GM19099 (cell line): ENCODE measurements at regions not wholly inside any gene's neighbourhood (a gene's known extent, or its start where the extent isn't known, plus 50 kb on each side); places are given as distances from the start of the nearest gene placed in this dataset.

Source experiments
- POLR2A ChIP-seq: IDR thresholded peaks from 3 replicates; pipeline ENCODE4 v1.6.1; 2011; ENCODE audit warnings: low read depth; ENCODE audit not compliant: insufficient read length; ENCODE audit errors: extremely low read depth

GRCh38 chr10:44199267-44199666, 185.6 kb downstream of the CXCL12 start:
- no peak for TF ChIP-seq POLR2A

DNA sequence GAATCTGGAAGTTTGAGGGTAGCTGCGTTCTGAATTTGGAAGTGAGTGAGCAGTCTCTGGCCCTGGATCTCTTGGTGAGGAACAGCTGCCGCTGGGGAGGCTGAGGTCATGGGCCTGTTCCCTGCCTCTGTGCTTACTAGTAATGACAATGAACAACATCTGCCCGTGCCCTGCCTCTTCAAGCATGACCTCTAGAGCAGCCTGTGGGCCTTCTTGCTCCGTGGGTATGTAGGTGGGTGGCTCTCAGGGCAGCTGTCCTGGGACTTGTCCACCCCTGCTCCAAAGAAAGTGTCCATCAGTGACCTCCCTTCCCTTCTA, 186.2 kb downstream of the CXCL12 start:
- TF ChIP-seq POLR2A: no peak

DNA sequence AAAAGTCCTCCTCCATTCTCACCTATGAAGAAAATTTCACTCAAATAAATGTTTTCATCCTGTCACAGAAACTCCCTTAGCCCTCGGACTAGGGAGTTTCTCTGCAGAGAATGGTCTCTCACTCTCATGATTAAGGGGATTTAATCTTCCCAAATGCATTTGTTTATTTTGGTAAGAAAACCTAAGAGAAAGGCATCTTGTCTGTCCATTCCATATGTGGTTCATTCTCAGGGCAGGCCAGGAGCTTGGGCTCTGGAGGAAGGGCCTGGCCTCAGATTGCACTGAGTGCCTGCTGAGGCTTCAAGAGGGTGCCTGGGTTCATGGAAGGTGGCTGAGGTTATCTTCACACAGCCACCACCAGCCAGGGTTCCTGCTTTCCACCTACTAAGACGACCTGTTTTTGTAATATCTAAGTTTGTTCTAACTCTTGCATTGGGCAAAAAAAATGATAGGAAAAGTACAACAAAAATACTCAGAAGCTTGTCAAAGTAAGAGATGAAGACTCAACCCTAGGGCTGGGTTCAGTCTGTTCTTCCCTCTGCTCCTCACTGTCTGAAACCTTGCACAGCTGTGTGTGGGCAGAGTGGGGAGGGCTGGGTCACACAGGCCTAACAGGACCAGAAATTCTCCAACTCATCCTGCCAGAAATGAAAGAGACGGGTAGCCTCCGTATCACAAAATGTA, 186.7 kb downstream of the CXCL12 start:
- TF ChIP-seq POLR2A: no peak

- TF ChIP-seq POLR2A: no peak
These were observed 187.3 kb downstream of the CXCL12 start for GRCh38 chr10:44197646-44198045.

GRCh38 chr10:44196336-44196735, 188.6 kb downstream of the CXCL12 start:
- TF ChIP-seq POLR2A: no peak

DNA sequence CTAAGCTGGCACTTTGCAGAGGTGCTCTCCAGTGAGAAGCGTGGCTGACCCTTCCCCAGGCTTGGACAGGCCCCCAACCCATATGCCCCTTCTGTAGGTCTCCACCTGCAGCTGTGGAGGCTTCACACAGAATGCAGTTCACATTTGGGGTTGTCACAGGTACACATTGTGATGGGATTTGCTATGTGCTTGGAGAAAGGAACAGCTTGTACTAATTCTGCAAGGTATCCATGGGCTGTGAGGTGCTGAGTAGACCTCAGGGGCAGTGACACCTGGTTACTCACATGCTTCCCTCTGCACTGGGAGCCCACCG, 188.9 kb downstream of the CXCL12 start:
- TF ChIP-seq POLR2A: no peak

DNA sequence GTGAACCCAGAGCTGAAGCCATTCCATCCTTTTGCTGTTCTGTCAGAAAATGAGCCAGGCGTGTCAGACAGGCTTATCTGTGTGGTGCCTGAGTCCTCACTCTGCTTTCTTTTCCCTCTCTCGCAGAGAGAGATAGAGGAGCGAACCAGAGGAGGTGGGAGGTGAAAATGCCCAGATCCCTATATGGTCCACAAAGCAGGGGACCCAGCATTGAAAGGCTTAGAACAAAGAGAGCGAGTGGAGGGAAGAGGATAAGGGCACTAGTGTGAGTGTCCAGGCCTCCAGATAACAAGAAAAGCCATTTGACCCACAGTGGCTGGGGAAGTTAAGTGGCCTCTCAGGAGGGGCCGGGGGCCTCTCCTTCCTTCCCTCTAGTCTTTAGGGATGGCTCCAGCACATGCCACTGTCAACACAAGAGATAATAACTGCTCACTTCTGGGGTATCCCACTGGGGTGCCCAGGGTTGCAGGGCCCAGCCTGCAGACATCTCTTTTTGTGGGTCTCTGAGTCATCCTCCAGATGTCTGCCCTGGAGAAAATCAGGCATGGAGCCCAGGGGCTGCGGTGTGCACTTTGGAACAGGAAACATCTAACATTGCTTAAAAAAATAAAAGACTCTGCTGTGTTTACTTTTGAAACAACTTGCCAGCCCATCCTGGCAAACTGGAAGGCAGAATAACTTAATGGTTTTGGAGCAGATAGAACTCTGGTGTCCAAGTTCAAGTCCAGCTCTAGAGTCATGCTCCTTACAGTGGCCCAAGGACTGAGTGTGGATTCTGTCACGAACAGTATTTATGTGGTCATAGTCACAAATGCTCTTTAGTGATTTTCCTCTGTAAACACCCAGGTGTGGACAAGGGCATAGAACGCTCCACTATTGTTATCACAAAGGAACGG, 189.5 kb downstream of the CXCL12 start:
- TF ChIP-seq POLR2A: no peak

GRCh38 chr10:44194435-44194834, 190.5 kb downstream of the CXCL12 start:
- TF ChIP-seq POLR2A: no peak

- no peak for TF ChIP-seq POLR2A
These were observed 191.2 kb downstream of the CXCL12 start for GRCh38 chr10:44193567-44194220.

DNA sequence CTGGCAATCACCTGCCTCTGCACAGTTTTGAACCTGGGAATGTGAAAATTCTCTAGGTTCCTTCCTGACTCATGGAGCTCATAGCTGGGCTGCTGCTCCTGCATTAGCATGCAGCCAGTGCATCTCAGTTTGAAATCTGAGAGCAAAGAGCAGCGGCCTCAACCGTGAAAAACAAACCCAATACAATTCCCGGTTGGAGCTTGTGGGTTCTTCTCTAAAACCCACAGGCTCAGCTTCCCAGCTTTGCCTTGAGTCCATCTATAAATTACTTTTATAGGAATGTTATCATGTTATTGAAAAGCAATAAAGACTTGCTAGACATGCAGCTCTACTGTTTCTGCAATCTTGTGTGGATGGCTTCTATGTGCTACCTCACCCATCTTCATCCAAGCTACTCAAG, 191.7 kb downstream of the CXCL12 start:
- TF ChIP-seq POLR2A: no peak

DNA sequence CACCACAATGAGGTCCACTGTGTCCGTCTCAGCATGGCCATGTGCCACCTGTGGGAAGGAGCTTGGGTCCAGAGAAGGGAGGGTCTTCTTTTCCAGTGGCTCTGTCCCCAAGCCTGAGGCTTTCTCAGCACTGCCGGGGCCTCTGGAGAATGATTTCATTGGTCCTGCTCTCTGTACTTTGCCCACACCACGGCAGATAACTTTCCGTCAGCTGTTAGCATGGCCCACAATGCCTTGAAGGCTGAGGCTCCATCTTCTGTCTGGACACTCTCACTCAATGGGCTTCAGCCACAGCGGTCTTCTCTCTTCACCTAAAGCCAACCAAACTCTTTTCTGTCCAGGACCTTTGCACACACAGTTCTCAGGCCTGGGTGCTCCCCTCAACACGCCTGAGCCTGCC, 192.5 kb downstream of the CXCL12 start:
- no peak for TF ChIP-seq POLR2A

GRCh38 chr10:44190541-44190940, 194.4 kb downstream of the CXCL12 start:
- no peak for TF ChIP-seq POLR2A

GRCh38 chr10:44186821-44187220, 198.1 kb downstream of the CXCL12 start:
- no peak for TF ChIP-seq POLR2A

- no peak for TF ChIP-seq POLR2A
These were observed 198.7 kb downstream of the CXCL12 start for GRCh38 chr10:44186150-44186549.

DNA sequence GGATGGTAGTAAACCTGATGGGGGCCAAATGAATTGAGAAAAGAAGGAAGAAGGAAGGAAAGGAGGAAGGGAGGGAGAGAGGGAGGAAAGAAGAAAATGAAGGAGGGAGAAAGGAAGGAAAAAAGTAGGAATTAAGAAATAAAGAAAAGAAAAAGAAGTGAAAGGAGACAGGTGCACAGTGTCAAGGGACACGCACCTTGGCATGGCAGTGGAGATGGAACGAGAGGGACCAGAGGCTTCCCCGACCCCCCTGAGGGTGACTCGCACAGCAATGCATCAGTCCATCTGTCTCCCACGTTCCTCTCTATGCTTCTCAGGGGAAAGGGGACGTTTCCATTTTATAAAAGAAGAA, 199.6 kb downstream of the CXCL12 start:
- no peak for TF ChIP-seq POLR2A
